Mammary epithelial cell (primary cell): ENCODE measurements at regions not wholly inside any gene's neighbourhood (a gene's known extent, or its start where the extent isn't known, plus 50 kb on each side); places are given as distances from the start of the nearest gene placed in this dataset.

Source experiments
- EZH2 ChIP-seq: IDR thresholded peaks from 2 replicates; pipeline ENCODE4 v1.6.1; 2012; ENCODE audit warnings: low read length, inconsistent platforms, borderline replicate concordance
- TF ChIP-seq, protein P1 (sequence below), 2 donors: IDR thresholded peaks in 1 of 2; conservative IDR thresholded peaks in 1 of 2; 2 replicates each; pipeline ENCODE4 v1.5.1; 2011 to 2012; ENCODE audit warnings: inconsistent platforms in 2 of 2, low read length in 2 of 2, mild to moderate bottlenecking in 2 of 2, control low read depth in 1 of 2, low read depth in 1 of 2; ENCODE audit not compliant: insufficient read depth in 1 of 2; ENCODE audit errors: extremely low read depth in 1 of 2

DNA sequence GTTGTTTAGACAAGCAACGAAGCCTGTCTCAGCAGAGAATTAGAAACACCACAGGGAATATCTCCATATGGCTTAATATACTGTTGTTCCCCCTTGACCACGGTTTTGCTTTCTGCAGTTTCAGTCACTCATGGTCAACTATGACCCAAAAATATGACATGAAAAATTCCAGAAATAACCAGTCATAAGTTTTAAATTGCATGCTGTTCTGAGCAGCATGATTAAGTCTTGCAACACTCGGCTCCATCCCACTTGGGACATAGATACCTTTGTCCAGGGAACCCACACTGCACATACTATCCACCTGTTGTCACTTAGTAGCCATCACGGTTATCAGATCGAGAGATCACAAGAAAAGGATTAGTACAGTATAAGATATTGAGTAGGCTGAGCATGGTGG lies 60.7 kb upstream of the FOXK1 start:
- TF ChIP-seq, protein P1, sequence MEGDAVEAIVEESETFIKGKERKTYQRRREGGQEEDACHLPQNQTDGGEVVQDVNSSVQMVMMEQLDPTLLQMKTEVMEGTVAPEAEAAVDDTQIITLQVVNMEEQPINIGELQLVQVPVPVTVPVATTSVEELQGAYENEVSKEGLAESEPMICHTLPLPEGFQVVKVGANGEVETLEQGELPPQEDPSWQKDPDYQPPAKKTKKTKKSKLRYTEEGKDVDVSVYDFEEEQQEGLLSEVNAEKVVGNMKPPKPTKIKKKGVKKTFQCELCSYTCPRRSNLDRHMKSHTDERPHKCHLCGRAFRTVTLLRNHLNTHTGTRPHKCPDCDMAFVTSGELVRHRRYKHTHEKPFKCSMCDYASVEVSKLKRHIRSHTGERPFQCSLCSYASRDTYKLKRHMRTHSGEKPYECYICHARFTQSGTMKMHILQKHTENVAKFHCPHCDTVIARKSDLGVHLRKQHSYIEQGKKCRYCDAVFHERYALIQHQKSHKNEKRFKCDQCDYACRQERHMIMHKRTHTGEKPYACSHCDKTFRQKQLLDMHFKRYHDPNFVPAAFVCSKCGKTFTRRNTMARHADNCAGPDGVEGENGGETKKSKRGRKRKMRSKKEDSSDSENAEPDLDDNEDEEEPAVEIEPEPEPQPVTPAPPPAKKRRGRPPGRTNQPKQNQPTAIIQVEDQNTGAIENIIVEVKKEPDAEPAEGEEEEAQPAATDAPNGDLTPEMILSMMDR (conservative IDR thresholded peaks at IDR 0.05 in 1 of 2, IDR thresholded peaks at IDR 0.05 in 1 of 2; ENCODE audit: extremely low read depth in 1 of 2, insufficient read depth in 1 of 2, low read depth in 1 of 2, low read length in 2 of 2) = no peak
- TF ChIP-seq EZH2 = no peak
